Left ventricle myocardium inferior (tissue), 1 donor: ENCODE measurements at regions not wholly inside any gene's neighbourhood (a gene's known extent, or its start where the extent isn't known, plus 50 kb on each side); places are given as distances from the start of the nearest gene placed in this dataset.

Source experiments
- DNase-seq: peaks from one replicate; pipeline ENCODE4 v3.0.0-alpha.2; 2020
- H3K27ac ChIP-seq: fragments of 200-600 bp; replicated peaks from 2 replicates; pipeline ENCODE4 v1.8.0; 2021
- H3K27me3 ChIP-seq: fragments of 200-600 bp; 2 replicates; pipeline ENCODE4 v1.8.0; 2021; ENCODE audit warnings: low read depth
- H3K36me3 ChIP-seq: fragments of 200-600 bp; 2 replicates; pipeline ENCODE4 v1.8.0; 2021
- H3K4me1 ChIP-seq: fragments of 200-600 bp; 2 replicates; pipeline ENCODE4 v1.8.0; 2021
- H3K4me3 ChIP-seq: fragments of 200-600 bp; 2 replicates; pipeline ENCODE4 v1.8.0; 2021; ENCODE audit warnings: mild to moderate bottlenecking, moderate library complexity
- H3K9me3 ChIP-seq: fragments of 200-600 bp; replicated peaks from 2 replicates; pipeline ENCODE4 v1.8.0; 2021
- intact Hi-C: fragments of 100-400 bp; cut with micrococcal nuclease; formaldehyde crosslinking; loops from one replicate; pipeline ENCODE4 v1.11.0; 2022
- TF ChIP-seq, protein P1 (sequence below): fragments of 200-600 bp; IDR thresholded peaks from 2 replicates; pipeline ENCODE4 v1.8.0; 2021; ENCODE audit warnings: antibody characterized with exemption, mild to moderate bottlenecking, borderline replicate concordance
- donor health status: DM: no; HTN: yes; CAD: no; lungs with severe emphysema.

DNA sequence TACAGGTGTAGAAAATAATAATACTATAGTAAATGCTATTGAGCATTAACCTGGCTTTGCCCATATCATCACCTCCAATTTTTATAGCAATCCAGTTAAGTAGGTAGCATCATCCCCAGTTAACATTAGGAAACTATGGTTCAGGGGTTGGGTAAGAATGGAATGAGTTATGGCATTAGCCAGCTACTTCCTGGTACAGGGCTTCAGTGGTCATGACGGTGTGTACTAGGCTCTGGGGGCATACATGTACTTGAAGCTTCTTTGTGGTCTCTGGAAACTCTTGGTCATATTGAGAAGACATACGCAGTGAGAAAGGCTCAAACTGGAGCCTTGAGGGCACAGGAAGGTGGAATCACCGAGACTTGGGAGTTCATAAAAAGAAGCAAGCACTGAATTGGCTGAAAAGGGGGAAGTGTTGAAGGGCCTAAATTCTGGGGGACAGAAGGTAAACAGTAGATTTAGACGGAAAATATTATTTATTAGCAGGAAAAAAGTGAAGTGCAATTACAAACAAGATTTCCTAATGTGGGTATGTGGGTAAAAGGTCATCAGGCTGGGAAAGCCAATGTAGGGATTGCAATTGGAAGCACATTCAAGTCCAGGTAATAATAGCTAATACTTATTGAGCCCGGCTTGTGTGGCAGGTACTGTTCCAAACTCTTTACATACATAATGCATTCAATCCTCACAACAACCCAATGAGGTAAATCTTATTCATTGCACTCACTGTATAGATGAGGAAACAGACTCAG is 114.2 kb upstream of the ATP1A1 start:
- peaks cover 6% of the 10 kb centered on the region for H3K4me1 ChIP-seq
- TF ChIP-seq, protein P1, sequence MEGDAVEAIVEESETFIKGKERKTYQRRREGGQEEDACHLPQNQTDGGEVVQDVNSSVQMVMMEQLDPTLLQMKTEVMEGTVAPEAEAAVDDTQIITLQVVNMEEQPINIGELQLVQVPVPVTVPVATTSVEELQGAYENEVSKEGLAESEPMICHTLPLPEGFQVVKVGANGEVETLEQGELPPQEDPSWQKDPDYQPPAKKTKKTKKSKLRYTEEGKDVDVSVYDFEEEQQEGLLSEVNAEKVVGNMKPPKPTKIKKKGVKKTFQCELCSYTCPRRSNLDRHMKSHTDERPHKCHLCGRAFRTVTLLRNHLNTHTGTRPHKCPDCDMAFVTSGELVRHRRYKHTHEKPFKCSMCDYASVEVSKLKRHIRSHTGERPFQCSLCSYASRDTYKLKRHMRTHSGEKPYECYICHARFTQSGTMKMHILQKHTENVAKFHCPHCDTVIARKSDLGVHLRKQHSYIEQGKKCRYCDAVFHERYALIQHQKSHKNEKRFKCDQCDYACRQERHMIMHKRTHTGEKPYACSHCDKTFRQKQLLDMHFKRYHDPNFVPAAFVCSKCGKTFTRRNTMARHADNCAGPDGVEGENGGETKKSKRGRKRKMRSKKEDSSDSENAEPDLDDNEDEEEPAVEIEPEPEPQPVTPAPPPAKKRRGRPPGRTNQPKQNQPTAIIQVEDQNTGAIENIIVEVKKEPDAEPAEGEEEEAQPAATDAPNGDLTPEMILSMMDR, result no peak
- H3K27ac ChIP-seq, result no peak overlapping the region
- no peak for DNase-seq
- no peaks in the 10 kb centered on the region for H3K27me3 ChIP-seq
- H3K4me3 ChIP-seq, result no peak overlapping the region
- no peaks in the 10 kb centered on the region for H3K36me3 ChIP-seq
- no peaks in the 10 kb centered on the region for H3K9me3 ChIP-seq
- intact Hi-C loops, result no loop called here

DNA sequence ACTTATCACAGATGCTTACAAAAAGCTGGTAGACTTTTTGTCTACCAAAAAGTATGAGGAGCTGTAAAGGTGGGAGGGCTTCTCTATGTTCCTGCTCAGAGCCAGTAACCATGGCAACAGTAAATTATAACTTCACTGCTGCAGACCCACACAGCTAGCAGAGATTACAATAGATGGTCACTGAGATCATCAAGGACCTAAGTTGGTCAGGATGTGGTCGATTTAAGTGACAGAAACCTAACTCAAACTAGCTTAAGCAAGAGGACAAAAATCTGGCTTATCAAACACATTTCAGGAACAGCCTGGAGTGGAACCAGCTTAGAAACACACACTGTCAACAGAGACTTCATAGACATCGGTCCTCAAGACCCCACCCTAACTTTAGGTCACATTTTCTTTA is 113.4 kb upstream of the ATP1A1 start:
- no peak overlapping the region for H3K27ac ChIP-seq
- H3K36me3 ChIP-seq, result no peaks in the 10 kb centered on the region
- peaks cover 6% of the 10 kb centered on the region for H3K4me1 ChIP-seq
- H3K4me3 ChIP-seq, result no peak overlapping the region
- intact Hi-C loops, result no loop called here
- no peaks in the 10 kb centered on the region for H3K9me3 ChIP-seq
- TF ChIP-seq, protein P1, result no peak
- no peak for DNase-seq
- no peaks in the 10 kb centered on the region for H3K27me3 ChIP-seq

DNA sequence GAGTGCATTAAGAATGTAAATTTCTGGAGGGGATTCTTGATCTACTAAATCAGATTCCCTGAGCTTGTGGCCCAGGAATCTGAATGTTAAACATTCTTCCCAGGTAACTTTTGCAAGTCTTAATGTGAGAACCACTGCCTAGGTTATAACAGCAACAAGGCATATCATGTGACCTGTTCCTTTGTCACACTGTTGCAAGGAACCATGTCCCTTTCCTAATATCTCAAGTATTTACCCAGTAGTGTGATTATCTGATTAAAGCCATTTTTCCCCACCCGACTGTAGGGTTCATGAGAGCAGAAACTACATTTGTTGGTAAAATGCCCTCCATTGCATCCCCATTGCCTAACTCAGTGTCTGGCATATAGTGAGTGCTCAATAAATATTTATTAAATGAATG is 112.9 kb upstream of the ATP1A1 start:
- Histone ChIP-seq H3K9me3 (no peaks in the 10 kb centered on the region), H3K27ac (no peak overlapping the region), H3K36me3 (no peaks in the 10 kb centered on the region), H3K27me3 (no peaks in the 10 kb centered on the region), H3K4me3 (no peak overlapping the region), H3K4me1 (peaks cover 6% of the 10 kb centered on the region)
- no peak for DNase-seq
- intact Hi-C loops, result no loop called here
- TF ChIP-seq, protein P1, result no peak

DNA sequence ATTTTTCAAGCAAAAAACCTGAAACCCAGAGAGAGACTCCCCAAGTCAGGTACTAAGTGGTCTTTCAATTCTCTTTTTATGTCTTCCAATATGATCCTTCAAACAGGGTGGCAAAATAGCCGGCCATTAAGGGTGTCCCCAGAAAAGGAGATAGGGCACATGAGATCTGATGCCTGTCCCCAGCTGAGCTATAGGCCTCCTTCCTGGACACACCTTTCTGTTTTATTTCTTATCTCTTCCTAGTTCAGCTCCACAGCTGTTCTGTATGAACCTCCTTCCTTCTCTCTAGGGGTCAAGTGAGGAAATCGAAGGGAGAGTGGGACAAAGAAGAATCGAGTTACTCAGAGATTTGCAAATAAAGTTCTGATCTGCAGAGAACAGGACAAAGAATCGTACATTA is 112.4 kb upstream of the ATP1A1 start:
- intact Hi-C loops, result no loop called here
- DNase-seq, result no peak
- no peaks in the 10 kb centered on the region for H3K27me3 ChIP-seq
- H3K4me1 ChIP-seq, result peaks cover 3% of the 10 kb centered on the region
- TF ChIP-seq, protein P1, result no peak
- H3K4me3 ChIP-seq, result no peak overlapping the region
- no peaks in the 10 kb centered on the region for H3K9me3 ChIP-seq
- no peaks in the 10 kb centered on the region for H3K36me3 ChIP-seq
- no peak overlapping the region for H3K27ac ChIP-seq

DNA sequence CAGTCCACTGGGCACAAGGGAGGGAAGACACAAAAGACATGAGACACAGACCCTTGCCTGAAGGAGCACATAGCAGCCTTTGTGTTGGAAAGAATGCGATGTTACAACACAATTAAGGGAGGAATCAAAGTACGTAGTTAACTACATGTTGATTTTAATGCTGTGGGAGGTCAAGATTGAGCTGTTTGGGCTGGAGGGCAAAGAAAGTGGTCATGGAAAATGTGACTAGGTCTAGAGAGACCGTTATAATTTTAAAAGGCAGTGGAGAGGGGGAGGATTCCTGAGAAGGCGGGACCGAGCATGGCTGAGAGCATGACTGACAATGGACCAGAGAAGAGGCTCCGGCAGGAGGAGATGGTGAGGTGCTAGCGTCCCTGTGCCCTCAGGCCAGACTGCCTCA is 111.8 kb upstream of the ATP1A1 start:
- intact Hi-C loops, result no loop called here
- no peak for DNase-seq
- TF ChIP-seq, protein P1, result no peak
- H3K36me3 ChIP-seq, result no peaks in the 10 kb centered on the region
- no peaks in the 10 kb centered on the region for H3K4me1 ChIP-seq
- no peaks in the 10 kb centered on the region for H3K27me3 ChIP-seq
- no peak overlapping the region for H3K4me3 ChIP-seq
- no peak overlapping the region for H3K27ac ChIP-seq
- no peaks in the 10 kb centered on the region for H3K9me3 ChIP-seq
